ENCODE measurements at regions not wholly inside any gene's neighbourhood (a gene's known extent, or its start where the extent isn't known, plus 50 kb on each side); places are given as distances from the start of the nearest gene placed in this dataset.

DNA sequence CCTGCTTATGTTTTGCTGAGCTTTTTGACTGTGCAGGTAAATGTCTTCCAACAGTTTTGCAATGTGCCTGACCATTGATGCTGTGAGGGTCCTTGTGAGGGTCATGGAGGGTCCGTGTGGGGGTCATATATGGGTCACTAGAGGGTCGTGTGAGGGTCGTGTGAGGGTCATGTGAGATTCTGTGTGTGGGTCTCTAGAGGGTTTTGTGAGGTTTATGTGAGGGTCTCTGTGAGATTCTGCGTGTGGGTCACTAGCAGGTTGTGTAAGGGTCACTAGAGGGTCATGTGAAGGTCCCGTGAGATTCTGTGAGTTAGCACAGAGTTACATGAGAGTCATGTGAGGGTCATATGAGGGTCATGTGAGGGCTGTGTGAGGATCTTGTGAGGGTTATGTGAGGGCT is 263.9 kb upstream of the B3GAT1 start:
- CTCF ChIA-PET: no interaction called here
- DNase-seq (ENCODE audit: extremely low spot score): no peak
- no peak for TF ChIP-seq TARDBP (IDR thresholded peaks at IDR 0.05)
- TF ChIP-seq FOXM1 (IDR thresholded peaks at IDR 0.05; ENCODE audit: borderline replicate concordance): no peak
- no peak for TF ChIP-seq HDGF (IDR thresholded peaks at IDR 0.05; ENCODE audit: borderline replicate concordance)
- TF ChIP-seq ELF4 (IDR thresholded peaks at IDR 0.05): no peak
- TF ChIP-seq ARNT (IDR thresholded peaks at IDR 0.05): no peak
- TF ChIP-seq, protein P1, sequence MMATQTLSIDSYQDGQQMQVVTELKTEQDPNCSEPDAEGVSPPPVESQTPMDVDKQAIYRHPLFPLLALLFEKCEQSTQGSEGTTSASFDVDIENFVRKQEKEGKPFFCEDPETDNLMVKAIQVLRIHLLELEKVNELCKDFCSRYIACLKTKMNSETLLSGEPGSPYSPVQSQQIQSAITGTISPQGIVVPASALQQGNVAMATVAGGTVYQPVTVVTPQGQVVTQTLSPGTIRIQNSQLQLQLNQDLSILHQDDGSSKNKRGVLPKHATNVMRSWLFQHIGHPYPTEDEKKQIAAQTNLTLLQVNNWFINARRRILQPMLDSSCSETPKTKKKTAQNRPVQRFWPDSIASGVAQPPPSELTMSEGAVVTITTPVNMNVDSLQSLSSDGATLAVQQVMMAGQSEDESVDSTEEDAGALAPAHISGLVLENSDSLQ (IDR thresholded peaks at IDR 0.05): no peak
- TF ChIP-seq FOXK2 (IDR thresholded peaks at IDR 0.05): no peak
- TF ChIP-seq SP1 (IDR thresholded peaks at IDR 0.05): no peak
- no peak for TF ChIP-seq FOXA1 (IDR thresholded peaks at IDR 0.05)
- no peak for TF ChIP-seq SUZ12 (IDR thresholded peaks at IDR 0.05)
- TF ChIP-seq BHLHE40 (IDR thresholded peaks at IDR 0.05; ENCODE audit: borderline replicate concordance): no peak
- no peak for TF ChIP-seq L3MBTL2 (conservative IDR thresholded peaks at IDR 0.05)
- no peak for TF ChIP-seq NFRKB (IDR thresholded peaks at IDR 0.05)
- no peak for TF ChIP-seq CTBP1 (IDR thresholded peaks at IDR 0.05; ENCODE audit: borderline replicate concordance)
- no peak for TF ChIP-seq ZNF384 (IDR thresholded peaks at IDR 0.05)
- no peak for TF ChIP-seq LEF1 (IDR thresholded peaks at IDR 0.05; ENCODE audit: borderline replicate concordance)
- POLR2A ChIA-PET: no interaction called here

DNA sequence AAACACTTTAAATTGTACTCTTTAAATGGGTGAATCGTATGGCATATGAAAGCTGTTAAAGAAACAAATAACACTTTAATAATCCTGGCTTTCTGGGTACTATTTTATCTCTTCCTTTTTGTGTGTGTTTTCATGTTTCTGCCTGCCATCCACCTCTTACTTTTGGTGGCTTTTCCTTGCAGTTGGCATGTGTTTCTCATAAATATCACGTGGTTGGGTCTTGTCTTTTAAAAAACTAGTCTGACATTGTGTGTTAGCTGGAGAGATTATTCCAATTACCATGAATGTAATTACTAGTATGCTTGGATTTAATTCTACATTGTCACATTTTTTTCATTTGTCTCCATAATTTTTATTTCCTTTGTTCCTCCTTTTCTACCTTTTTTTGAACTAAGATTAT is 262.9 kb upstream of the B3GAT1 start:
- ChIA-PET POLR2A (no interaction called here), CTCF (no interaction called here)
- no peak for DNase-seq (ENCODE audit: extremely low spot score)
- TF ChIP-seq ARNT (IDR thresholded peaks at IDR 0.05) (no peak), FOXA1 (IDR thresholded peaks at IDR 0.05) (no peak)

DNA sequence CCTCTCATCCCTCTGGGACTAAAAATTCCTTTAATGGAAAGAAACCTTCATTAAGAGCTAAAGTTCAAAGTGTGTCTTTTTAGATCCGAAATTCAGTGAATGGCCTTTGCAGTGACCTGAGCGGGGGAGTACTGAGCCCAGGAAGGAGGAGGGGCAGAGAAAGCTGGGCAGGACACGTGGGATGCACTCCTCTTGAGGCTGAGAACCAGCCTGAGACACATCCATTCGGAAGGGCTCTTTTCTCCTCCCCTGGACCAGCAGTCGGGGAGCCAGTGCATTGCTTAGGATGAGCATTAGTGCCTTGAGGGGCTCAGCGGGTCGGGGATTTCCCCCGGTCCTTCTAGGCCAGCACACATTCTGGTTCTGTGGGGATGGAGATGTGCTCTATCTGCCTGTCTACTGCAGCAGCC is 258.9 kb upstream of the B3GAT1 start:
- CTCF ChIA-PET: interaction anchor here (0.6 kb wide), 2 partner anchors 13 to 198 kb away, joined by 3 read pairs; no protein-coding TSS in a partner anchor
- TF ChIP-seq FOXA1 (IDR thresholded peaks at IDR 0.05) (no peak), SP1 (IDR thresholded peaks at IDR 0.05) (no peak), LEF1 (IDR thresholded peaks at IDR 0.05; ENCODE audit: borderline replicate concordance) (no peak), CTBP1 (IDR thresholded peaks at IDR 0.05; ENCODE audit: borderline replicate concordance) (no peak), ELF4 (IDR thresholded peaks at IDR 0.05) (no peak), ARNT (IDR thresholded peaks at IDR 0.05) (no peak), L3MBTL2 (conservative IDR thresholded peaks at IDR 0.05) (no peak), FOXM1 (IDR thresholded peaks at IDR 0.05; ENCODE audit: borderline replicate concordance) (no peak), BHLHE40 (IDR thresholded peaks at IDR 0.05; ENCODE audit: borderline replicate concordance) (no peak), HDGF (IDR thresholded peaks at IDR 0.05; ENCODE audit: borderline replicate concordance) (no peak), FOXK2 (IDR thresholded peaks at IDR 0.05) (no peak), SUZ12 (IDR thresholded peaks at IDR 0.05) (no peak), TARDBP (IDR thresholded peaks at IDR 0.05) (no peak), ZNF384 (IDR thresholded peaks at IDR 0.05) (no peak), NFRKB (IDR thresholded peaks at IDR 0.05) (no peak)
- TF ChIP-seq, protein P1 (IDR thresholded peaks at IDR 0.05): no peak
- no peak for DNase-seq (ENCODE audit: extremely low spot score)
- POLR2A ChIA-PET: no interaction called here

DNA sequence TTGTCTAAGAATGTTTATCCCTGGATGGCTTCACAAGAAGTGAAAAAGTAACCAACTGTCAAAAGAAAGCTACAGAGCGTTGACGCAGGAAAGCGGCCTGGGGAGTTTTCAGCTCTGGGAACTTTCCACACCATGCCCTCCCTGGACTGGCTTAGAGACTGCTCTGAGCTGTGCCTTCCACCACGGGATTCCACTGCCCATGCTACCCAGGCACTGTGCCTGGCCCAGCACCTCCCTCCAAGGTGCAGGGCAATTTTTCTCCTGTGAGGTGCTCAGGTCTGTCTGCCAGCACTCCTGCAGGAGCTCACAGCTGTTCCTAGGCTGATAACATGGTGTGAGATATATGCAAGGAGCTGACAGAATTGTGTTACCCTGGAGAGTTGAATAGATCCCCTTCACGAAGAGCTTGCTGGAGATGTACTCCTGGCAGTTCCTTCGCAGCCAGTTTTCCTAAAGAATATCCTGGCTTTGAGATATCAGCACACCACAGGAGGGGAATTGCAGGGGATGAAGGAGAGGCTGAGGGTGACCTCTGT is 258.3 kb upstream of the B3GAT1 start:
- ChIA-PET POLR2A (no interaction called here), CTCF (interaction anchor here (0.6 kb wide), 1 partner anchor 14 kb away, joined by 3 read pairs; no protein-coding TSS in a partner anchor)
- TF ChIP-seq SUZ12 (IDR thresholded peaks at IDR 0.05) (no peak), ELF4 (IDR thresholded peaks at IDR 0.05) (no peak), FOXM1 (IDR thresholded peaks at IDR 0.05; ENCODE audit: borderline replicate concordance) (no peak), L3MBTL2 (conservative IDR thresholded peaks at IDR 0.05) (no peak), LEF1 (IDR thresholded peaks at IDR 0.05; ENCODE audit: borderline replicate concordance) (no peak), NFRKB (IDR thresholded peaks at IDR 0.05) (no peak), CTBP1 (IDR thresholded peaks at IDR 0.05; ENCODE audit: borderline replicate concordance) (no peak), TARDBP (IDR thresholded peaks at IDR 0.05) (no peak)
- TF ChIP-seq, protein P1 (IDR thresholded peaks at IDR 0.05): no peak
- DNase-seq (ENCODE audit: extremely low spot score): no peak

DNA sequence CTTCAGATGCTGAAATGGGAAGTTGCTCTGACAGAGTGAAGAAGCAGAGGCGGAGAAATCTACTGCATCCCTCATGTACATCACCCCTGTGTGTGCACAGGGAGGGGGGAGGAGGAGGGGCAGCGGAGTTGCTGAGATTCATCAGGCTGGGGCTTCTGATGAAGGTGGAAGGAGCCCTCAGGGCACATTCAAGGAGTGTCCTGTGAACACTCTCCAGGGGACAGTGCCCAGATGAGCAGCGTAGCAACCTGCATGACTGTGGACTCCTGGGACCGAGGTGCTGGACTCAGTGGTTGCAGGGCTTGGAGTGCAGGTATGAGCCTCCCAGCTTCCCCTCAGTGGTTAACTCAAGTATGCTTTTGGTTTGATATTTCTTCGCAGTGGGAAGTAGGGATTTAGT is 257.8 kb upstream of the B3GAT1 start:
- ChIA-PET POLR2A (no interaction called here), CTCF (no interaction called here)
- TF ChIP-seq HDGF (IDR thresholded peaks at IDR 0.05; ENCODE audit: borderline replicate concordance): no peak
- no peak for TF ChIP-seq SP1 (IDR thresholded peaks at IDR 0.05)
- TF ChIP-seq SUZ12 (IDR thresholded peaks at IDR 0.05): no peak
- no peak for TF ChIP-seq CTBP1 (IDR thresholded peaks at IDR 0.05; ENCODE audit: borderline replicate concordance)
- TF ChIP-seq BHLHE40 (IDR thresholded peaks at IDR 0.05; ENCODE audit: borderline replicate concordance): no peak
- no peak for TF ChIP-seq FOXK2 (IDR thresholded peaks at IDR 0.05)
- no peak for TF ChIP-seq LEF1 (IDR thresholded peaks at IDR 0.05; ENCODE audit: borderline replicate concordance)
- no peak for TF ChIP-seq ZNF384 (IDR thresholded peaks at IDR 0.05)
- TF ChIP-seq L3MBTL2 (conservative IDR thresholded peaks at IDR 0.05): no peak
- TF ChIP-seq, protein P1 (IDR thresholded peaks at IDR 0.05): no peak
- no peak for TF ChIP-seq ELF4 (IDR thresholded peaks at IDR 0.05)
- no peak for TF ChIP-seq TARDBP (IDR thresholded peaks at IDR 0.05)
- TF ChIP-seq ARNT (IDR thresholded peaks at IDR 0.05): no peak
- TF ChIP-seq FOXM1 (IDR thresholded peaks at IDR 0.05; ENCODE audit: borderline replicate concordance): no peak
- TF ChIP-seq FOXA1 (IDR thresholded peaks at IDR 0.05): no peak
- no peak for TF ChIP-seq NFRKB (IDR thresholded peaks at IDR 0.05)
- DNase-seq (ENCODE audit: extremely low spot score): no peak

DNA sequence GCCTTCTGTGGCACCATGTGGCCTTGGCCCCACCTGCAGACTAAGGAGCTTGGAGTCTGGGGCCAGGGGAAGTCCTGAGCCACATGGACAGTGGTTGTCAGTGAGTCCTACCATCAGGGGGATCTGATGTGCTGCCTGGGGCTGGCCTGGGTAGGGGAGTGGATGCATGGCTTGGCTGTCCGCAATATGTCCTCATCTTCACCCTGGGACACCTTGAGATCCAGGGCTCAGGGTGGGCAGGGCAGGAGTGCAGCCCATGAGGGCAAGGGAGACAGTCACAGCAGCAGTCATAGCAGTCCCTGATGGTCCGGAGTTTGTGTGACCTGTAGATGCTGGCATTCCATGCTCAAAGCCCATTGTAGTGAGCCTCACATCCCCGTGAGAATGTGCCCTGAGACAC is 256.8 kb upstream of the B3GAT1 start:
- ChIA-PET POLR2A (no interaction called here), CTCF (no interaction called here)
- TF ChIP-seq, protein P1 (IDR thresholded peaks at IDR 0.05): no peak
- no peak for TF ChIP-seq ARNT (IDR thresholded peaks at IDR 0.05)
- TF ChIP-seq TARDBP (IDR thresholded peaks at IDR 0.05): no peak
- no peak for TF ChIP-seq LEF1 (IDR thresholded peaks at IDR 0.05; ENCODE audit: borderline replicate concordance)
- TF ChIP-seq HDGF (IDR thresholded peaks at IDR 0.05; ENCODE audit: borderline replicate concordance): no peak
- DNase-seq (ENCODE audit: extremely low spot score): no peak
